HG03571 (cell line): ENCODE measurements at regions not wholly inside any gene's neighbourhood (a gene's known extent, or its start where the extent isn't known, plus 50 kb on each side); places are given as distances from the start of the nearest gene placed in this dataset.

ENCODE experiments used
- ATAC-seq: cut with Tn5 transposase; IDR thresholded peaks from one replicate; pipeline ENCODE4 v1.9.1; 2021; ENCODE audit not compliant: unreplicated experiment

GRCh38 chr4:53780736-53781400 lies 189.6 kb upstream of the LNX1 start:
- ATAC-seq, result no peak

DNA sequence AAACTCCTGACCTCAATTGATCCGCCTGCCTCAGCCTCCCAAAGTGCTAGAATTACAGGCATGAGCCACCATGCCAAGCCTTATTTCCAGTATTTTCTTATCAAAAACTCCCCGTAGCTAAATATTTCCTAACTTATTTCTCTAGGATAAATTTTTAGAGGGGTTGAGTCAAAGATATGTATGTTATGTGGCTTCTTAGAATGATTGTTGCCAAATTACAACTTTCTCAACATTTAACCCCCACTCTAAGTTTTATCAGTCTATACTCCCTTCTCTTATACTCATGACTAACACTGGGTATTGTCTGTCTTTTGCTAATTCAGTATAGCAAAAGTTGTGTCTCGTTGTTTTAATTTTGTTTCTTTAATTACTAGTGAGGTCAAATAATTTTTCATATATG lies 187.7 kb upstream of the LNX1 start:
- ATAC-seq, result no peak

GRCh38 chr4:53778155-53778554 lies 186.9 kb upstream of the LNX1 start:
- ATAC-seq, result no peak

GRCh38 chr4:53777244-53777984 lies 186.1 kb upstream of the LNX1 start:
- no peak for ATAC-seq

GRCh38 chr4:53776141-53776540 lies 184.9 kb upstream of the LNX1 start:
- ATAC-seq, result no peak

- no peak for ATAC-seq
These were observed 184.1 kb upstream of the LNX1 start for GRCh38 chr4:53775381-53775780.

DNA sequence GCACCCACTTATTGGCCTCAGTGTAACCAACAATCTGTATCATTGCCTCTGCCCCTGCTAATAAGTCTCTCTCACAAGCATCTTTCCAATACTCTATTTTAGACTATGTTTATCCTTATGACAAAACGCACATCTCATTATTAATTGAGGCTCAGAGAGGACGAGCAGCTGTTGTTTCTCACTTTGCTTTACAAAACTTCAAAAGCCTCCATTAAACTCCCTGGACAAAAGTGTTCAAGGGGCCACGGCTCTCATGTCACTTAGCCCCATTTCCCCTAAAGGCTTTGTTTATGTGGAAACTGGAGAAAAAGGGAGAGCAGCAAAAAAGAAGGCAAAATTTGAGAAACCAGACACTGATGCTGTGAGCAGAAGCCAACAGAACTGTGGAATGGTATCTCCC lies 180.0 kb upstream of the LNX1 start:
- ATAC-seq, result no peak

DNA sequence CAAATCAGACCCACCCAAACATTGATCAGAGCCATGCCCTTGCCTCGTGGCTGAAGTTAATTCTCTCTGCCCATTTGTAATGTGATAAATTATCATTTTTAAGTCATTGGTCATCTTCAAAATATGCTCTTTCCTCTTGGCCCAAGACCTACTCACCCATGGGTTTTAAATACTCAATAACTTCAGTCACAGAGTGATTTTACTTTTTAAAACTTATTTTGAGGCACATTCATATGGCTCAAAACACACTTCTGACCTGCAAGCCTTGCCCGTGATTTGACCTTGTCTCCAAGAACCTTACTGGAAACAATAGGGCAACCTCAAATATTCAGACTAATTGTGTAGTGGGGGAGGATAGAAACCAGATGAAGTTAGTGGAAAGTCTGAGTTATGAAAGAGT lies 176.2 kb upstream of the LNX1 start:
- no peak for ATAC-seq

- ATAC-seq, result no peak
These were observed 173.6 kb upstream of the LNX1 start for GRCh38 chr4:53764761-53765490.

GRCh38 chr4:53763813-53764597 lies 172.7 kb upstream of the LNX1 start:
- no peak for ATAC-seq

DNA sequence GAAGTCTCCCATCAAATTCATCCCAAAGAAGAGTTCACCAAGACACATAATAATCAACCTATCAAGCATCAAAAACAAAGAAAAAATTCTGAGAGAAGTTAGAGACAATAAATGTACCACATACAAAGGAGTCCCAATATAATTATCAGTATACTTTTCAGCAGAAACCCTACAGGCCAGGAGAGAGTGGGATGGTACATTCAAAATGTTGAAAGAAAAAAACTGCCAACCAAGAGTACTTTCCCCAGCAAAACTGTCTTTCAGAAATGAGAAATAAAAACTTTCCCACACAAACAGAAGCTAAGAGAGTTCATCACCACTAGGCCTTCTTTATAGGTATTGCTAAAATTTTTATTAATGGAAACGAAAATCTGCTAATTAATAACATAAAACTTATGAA lies 164.4 kb upstream of the LNX1 start:
- ATAC-seq, result no peak

- no peak for ATAC-seq
These were observed 160.8 kb upstream of the LNX1 start for GRCh38 chr4:53752124-53752523.

- ATAC-seq, result peak; percentile 99
These were observed 157.1 kb upstream of the LNX1 start for GRCh38 chr4:53748328-53748772.

- ATAC-seq, result no peak
These were observed 156.1 kb upstream of the LNX1 start for GRCh38 chr4:53747401-53747800.

GRCh38 chr4:53744446-53745160 lies 153.3 kb upstream of the LNX1 start:
- no peak for ATAC-seq

- ATAC-seq, result no peak
These were observed 143.5 kb upstream of the LNX1 start for GRCh38 chr4:53734584-53735353.

DNA sequence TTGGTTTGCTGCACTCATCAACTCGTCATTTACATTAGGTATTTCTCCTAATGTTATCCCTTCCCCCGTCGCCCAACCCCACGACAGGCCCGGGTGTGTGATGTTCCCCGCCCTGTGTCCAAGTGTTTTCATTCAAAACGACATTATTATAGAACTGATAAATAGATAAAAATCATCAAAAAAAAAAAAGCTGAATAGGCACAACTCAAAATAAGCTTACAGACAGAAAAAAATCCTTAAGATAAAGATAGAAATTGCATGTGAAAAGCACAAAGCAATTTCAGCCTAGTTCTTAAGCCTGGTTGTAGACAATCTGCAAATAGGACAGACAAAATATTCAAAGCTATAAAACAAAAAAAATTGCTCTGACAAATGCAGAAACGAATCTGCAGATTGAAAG lies 142.9 kb upstream of the LNX1 start:
- ATAC-seq, result no peak

DNA sequence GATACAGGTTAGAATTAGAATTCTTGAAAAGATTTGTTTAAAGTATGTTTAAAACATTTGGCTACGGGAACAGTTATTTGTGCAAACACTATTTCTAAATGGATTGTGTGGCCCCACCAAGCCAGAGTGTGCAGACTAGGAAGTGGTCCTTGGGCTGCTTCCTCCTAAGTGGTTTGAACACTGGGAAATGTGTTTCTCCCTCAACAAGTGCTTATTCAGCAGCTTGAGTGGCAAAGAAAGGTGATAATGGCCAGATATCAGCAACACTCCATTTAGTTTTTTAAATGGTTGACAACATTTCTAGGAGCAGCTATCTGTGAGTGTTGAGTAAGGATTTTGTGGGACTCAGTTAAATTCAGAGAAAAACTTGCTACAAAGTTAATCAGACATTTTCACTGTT lies 141.4 kb upstream of the LNX1 start:
- no peak for ATAC-seq

DNA sequence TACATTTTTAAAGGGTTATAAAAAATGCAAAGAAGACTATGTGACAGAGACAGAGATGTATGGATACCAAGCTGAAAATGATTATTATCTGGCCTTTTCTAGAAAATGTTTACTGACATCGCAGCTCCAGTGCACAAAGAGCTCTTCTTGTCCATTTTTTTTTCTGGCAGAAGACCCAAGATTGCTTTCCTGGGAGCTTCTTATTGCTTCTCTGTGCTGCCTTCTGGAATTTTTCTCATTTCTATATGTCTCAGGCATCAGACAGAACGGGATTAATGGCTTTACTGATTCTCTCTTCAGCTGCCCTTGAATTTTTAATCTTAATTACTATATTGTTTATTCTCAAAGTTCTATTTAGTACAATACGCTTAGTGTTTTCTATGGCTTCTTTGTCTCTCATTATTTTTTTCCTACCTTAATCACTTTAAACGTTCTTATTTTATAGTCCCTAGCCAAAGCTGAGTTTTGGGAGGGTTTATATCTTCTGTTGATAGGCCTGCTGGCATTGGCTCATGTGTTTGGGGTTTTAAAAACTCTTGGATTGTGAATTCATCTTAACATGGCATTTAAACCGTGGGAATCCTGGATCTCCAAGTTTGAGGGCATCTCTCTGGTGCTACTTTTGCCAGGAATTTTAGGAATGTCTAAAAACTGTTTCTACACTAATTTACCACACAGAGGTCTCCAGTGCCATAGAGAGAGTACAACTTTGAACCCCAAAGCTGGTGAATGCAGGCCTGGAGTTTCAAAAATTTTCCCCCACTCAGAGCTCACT lies 138.9 kb upstream of the LNX1 start:
- ATAC-seq, result no peak
